Urinary bladder (tissue), 3 donors: ENCODE measurements at regions not wholly inside any gene's neighbourhood (a gene's known extent, or its start where the extent isn't known, plus 50 kb on each side); places are given as distances from the start of the nearest gene placed in this dataset.
"Not testable (repeated sequence)": the region's sequence is repeated elsewhere in the genome, so short reads cannot be mapped to it uniquely, and the experiment has no call there.

Experiments
- DNase-seq: peaks from one replicate; pipeline ENCODE4 v3.0.0-alpha.2; 2015; ENCODE audit errors: extremely low spot score
- H3K27ac ChIP-seq: one replicate; pipeline ENCODE4 v1.5.1; 2013; ENCODE audit warnings: low read depth, mild to moderate bottlenecking, moderate library complexity
- H3K36me3 ChIP-seq: one replicate; pipeline ENCODE4 v1.6.1; 2013; ENCODE audit warnings: mild to moderate bottlenecking, moderate library complexity; ENCODE audit not compliant: insufficient read depth
- H3K4me1 ChIP-seq: one replicate; pipeline ENCODE4 v1.6.1; 2013; ENCODE audit warnings: mild to moderate bottlenecking, moderate library complexity; ENCODE audit not compliant: insufficient read depth
- H3K4me3 ChIP-seq: one replicate; pipeline ENCODE4 v1.5.1; 2013; ENCODE audit warnings: low read depth, low read length
- WGBS: extraction: QIAGEN DNeasy Blood & Tissue Kit; methylation state at CpG from one replicate; pipeline ENCODE4 v1.1.7; 2013; 5-methylcytosine and 5-hydroxymethylcytosine counted together
- donor health status: healthy with polysubstance abuse.
- donor health status: healthy.

DNA sequence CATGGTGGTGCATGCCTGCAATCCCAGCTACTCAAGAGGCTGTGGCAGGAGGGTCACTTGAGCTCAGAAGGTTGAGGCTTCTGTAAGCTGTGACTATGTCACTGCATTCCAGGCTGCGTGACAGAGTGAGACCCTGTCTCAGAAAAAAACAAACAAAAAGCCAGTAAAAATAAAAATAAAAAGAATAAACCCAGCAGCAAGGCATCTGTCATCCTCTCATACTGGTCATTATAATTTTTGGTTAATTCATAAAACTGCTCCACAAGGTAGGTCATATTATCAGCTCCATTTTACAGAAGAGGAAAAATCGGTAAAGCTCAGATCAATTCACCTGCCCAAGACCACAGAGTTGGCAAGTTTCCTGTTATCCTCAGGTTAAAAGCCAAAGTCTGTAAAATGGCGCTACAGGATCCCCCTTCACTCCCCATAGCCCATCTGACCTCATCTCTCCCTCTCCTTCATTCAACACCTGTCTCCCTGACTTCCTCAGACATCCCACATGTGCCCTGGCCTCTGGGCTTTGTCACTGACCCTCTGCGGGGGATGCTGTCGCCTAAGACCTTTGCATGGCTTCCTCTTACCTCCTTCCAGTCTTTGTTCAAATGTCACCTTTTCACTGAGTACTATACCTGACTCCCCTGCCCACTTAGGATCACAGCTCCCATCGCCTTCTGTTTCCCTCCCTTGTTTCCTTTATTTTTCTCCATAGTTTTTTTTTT lies 213.2 kb upstream of the ZNF217 start:
- H3K4me3 ChIP-seq = no peak overlapping the region
- H3K27ac ChIP-seq = no peak overlapping the region
- WGBS = 90% methylated on average over 6 of the region's 6 CpGs
- DNase-seq = no peak
- no peaks in the 10 kb centered on the region for H3K36me3 ChIP-seq
- no peaks in the 10 kb centered on the region for H3K4me1 ChIP-seq

DNA sequence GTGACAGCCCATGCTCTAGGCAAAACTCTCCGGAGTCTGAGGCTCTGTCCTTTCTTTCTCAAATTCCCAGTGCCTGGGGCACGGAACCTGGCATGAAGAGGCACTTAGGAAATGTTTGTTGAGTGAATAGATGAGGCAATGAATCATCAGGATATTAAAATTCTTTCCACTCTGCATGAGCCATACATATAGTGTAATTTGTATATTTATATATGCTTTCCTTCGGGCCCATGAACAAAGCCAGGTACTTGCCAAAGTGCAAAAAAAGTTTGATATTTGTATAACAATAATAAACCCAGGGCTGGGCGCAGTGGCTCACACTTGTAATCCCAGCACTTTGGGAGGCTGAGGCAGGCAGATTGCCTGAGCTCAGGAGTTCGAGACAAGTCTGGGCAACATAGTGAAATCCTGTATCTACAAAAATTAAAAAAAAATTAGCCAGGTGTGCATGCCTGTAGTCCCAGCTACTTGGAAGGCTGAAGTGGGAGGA lies 212.3 kb upstream of the ZNF217 start:
- H3K4me3 ChIP-seq = no peak overlapping the region
- H3K4me1 ChIP-seq = no peaks in the 10 kb centered on the region
- WGBS = 63% methylated on average over 5 of the region's 5 CpGs
- no peak for DNase-seq
- H3K36me3 ChIP-seq = no peaks in the 10 kb centered on the region
- no peak overlapping the region for H3K27ac ChIP-seq

DNA sequence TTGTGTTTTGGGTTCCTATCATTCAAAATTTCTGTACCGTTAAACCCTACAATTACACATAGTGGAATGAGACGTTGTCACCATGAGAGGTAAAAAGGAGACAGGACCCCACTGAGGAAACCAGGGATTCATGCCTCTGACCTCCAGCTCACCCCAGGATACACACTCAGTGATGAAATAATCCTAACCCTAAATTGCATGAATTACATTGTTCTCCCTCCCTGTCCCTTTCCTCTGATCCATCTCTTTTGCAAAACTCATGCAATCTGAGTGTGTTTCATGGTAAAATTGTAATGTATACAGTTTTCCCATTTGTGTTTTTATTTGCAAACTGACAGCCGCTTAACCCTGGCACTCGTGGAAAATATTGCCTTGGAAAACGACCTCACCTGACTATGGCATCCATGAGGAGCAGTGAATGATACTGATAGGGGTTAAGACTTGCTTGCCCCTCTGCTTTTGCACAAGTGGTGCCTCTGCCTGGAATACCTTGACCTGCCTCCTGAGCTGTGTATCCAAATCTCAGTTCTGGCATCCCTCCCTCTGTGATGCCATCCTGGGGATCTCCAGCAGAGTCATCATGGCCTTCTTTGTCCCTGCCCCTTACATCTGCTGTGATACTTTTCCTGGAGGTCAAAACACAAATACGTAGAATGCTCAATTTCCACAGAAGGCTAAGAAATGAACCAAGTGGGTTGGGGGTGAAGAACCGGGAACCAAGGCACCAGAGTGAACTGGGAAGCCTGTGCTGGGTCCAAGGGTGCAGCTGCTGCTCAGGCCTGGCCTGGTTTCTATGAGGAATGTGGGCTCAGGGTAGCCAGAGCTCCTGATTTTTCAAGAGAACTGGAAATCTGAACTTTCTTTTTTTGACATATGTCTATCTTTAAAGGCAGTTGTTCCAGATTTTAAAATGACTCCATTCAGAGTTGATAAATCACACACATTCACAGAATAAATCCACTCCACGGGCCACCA lies 211.6 kb upstream of the ZNF217 start:
- Histone ChIP-seq H3K4me1 (no peaks in the 10 kb centered on the region), H3K36me3 (no peaks in the 10 kb centered on the region), H3K27ac (no peak overlapping the region), H3K4me3 (no peak overlapping the region)
- DNase-seq = no peak
- WGBS = 75% methylated on average over 8 of the region's 8 CpGs

DNA sequence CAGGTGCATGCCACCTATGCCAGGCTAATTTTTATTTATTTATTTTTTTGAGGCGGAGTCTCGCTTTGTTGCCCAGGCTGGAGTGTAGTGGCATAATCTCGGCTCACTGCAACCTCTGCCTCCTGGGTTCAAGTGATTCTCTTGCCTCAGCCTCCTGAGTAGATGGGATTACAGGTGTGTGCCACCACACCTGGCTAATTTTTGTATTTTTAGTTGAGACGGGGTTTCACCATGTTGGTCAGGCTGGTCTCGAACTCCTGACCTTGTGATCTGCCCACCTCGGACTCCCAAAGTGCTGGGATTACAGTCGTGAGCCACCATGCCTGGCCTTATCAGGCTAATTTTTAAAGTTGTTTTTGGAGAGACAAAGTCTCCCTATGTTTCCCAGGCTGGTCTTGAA lies 210.7 kb upstream of the ZNF217 start:
- H3K4me1 ChIP-seq, H3K4me3 ChIP-seq, H3K27ac ChIP-seq, DNase-seq, H3K36me3 ChIP-seq: not testable (repeated sequence)
- WGBS = 81% methylated on average over 7 of the region's 7 CpGs

DNA sequence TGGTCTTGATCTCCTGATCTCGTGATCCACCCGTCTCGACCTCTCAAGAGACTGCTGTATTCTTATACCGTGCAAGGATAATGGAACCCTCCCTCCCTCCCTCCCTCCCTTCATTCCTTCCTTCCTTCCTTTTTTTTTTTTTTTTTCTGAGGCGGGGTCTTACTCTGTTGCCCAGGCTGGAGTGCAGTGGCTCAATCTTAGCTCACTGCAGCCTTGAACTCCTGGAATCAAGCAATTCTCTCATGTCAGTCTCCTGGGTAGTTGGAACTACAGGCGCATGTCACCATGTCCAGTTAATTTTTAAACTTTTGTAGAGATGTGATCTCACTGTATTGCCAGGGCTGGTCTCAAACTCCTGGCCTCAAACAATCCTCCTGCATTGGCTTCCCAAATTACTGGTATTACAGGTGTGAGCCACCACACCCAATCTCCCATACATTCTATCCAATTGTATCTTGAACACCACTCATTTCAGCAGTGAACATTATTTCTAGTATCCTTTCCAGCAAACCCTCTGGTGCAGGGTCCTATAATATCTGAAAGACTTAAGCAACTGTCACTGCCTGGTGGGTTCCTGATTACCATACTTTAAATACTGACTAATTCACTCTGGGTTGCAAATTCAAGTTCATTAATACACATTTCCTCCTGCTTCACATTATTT lies 210.0 kb upstream of the ZNF217 start:
- no peaks in the 10 kb centered on the region for H3K36me3 ChIP-seq
- no peaks in the 10 kb centered on the region for H3K4me1 ChIP-seq
- H3K4me3 ChIP-seq = no peak overlapping the region
- no peak for DNase-seq
- no peak overlapping the region for H3K27ac ChIP-seq
- 83% methylated on average over 6 of the region's 6 CpGs for WGBS

DNA sequence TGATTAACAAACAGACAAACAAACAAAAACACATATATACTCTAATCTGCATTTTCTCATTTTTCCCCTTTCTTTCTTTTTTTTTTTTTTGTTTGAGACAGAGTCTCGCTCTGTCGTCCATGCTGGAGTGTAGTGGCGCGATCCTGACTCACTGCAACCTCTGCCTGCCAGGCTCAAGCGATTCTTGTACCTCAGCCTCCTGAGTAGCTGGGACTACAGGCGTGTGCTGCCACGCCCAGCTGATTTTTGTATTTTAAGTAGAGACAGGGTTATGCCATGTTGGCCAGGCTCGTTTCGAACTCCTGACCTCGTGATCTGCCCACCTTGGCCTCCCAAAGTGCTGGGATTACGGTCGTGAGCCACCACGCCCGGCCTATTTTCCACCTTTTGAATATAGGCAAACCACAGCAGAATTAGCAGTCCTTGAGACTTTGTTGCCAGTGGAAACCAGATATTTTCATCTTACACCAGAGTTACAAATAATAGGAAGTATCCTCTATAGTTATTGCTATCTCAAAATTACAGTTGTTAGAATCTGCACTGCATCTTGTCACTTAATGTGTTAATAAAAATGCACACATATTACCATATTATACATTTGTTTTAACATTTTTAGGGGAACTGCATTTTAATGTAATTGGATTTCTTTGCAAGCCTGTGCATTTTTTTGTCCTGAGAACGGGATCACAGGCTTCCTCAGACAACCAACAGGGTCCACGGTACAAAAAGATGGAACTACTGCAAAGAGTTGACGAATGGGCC lies 208.2 kb upstream of the ZNF217 start:
- Histone ChIP-seq H3K4me1 (no peaks in the 10 kb centered on the region), H3K27ac (no peak overlapping the region), H3K36me3 (no peaks in the 10 kb centered on the region), H3K4me3 (no peak overlapping the region)
- 85% methylated on average over 17 of the region's 17 CpGs for WGBS
- DNase-seq = no peak

DNA sequence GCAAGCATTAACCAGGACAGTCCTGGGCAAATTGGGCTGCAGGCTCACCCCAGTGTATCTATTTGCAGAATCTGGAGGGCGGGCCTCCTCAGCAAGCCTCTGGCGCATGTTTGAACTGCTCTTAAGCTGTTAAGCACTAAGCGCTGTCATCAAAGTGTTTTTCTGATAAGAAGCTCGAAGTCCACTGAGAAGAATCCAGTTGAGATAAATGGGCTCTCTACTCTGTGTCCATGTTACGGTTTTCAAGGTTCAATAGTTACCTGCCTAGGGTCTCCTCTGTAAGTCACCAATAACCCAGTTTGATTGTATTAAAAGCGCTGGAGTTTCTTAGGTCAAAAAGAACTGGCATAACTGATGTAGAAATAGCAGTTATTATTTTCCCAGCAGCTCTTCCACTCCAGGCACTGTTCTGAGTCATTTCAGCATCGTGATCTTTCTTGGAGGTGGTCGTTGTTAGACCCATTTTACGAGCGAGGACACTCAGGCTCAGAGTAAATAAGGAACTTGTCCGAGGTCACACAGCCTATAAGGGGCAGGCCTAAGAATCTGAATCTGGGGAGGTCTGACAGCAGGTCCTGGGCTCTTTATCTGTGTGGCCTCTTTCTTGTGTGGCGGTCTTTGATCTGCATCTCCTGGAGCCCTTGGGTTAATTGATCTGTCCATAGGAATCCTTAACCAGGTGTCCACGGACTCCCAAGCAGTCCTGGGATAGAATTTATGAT lies 207.4 kb upstream of the ZNF217 start:
- WGBS = 59% methylated on average over 13 of the region's 13 CpGs
- no peaks in the 10 kb centered on the region for H3K4me1 ChIP-seq
- H3K27ac ChIP-seq = no peak overlapping the region
- no peaks in the 10 kb centered on the region for H3K36me3 ChIP-seq
- DNase-seq = no peak
- H3K4me3 ChIP-seq = no peak overlapping the region

DNA sequence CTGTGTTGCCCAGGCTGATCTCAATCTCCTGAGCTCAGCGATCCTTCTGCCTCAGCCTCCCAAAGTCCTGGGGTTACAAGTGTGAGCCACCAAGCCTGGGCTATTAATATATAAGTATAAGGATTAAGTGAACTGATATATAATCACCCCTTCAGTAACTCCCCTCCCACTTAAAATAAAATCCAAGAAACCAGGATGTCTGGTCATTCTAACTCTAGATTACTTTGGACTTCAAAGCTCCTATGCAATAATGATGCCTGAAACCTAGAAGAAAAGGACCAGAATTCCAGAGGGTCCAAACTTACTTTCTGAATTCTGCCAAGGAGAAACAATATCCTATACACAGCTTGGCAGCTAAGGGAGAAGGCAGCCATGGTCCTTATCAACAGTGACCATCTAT lies 206.8 kb upstream of the ZNF217 start:
- Histone ChIP-seq H3K4me3 (no peak overlapping the region), H3K4me1 (no peaks in the 10 kb centered on the region)
- WGBS = 100% methylated on average over 1 of the region's 1 CpG

DNA sequence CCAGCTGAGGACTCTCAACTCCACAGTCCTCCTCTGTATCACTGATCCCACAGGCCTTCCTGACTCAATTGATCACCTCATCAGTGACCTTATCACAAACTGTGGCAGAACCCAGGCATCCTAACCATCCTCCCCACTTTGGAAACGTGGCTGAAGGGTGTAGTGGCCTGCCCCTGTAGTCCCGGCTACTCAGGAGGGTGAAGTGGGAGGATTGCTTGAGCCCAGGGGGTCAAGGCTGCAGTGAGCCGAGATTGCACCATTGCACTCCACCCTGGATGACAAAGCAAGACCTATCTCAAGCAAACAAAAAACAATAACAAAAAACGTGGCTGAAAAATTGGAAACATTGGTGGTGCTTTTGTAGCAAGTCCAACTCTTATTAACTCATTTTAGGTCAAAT lies 203.4 kb upstream of the ZNF217 start:
- H3K4me3 ChIP-seq = no peak overlapping the region
- DNase-seq = no peak
- WGBS = 73% methylated on average over 4 of the region's 4 CpGs
- H3K36me3 ChIP-seq = no peaks in the 10 kb centered on the region
- no peaks in the 10 kb centered on the region for H3K4me1 ChIP-seq
- H3K27ac ChIP-seq = no peak overlapping the region

More for the DNA sequence above, 206.8 kb upstream of the ZNF217 start:
- DNase-seq = no peak
- Histone ChIP-seq H3K27ac (no peak overlapping the region), H3K36me3 (no peaks in the 10 kb centered on the region)

DNA sequence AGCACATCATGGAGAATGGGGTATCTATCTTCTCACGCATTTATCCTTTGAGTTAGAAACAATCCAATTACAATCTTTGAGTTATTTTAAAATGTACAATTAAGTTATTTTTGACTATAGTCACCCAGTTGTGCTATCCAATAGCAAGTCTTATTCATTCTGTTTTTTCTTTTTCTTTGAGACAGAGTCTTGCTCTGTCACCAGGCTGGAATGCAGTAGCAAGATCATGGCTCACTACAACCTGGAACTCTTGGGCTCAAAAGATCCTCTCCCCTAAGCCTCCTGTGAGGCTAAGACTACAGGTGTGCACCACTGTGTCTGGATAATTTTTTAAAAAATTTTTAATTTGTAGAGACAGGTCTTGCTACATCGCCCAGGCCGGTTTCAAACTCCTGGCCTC lies 201.5 kb upstream of the ZNF217 start:
- H3K4me1 ChIP-seq = no peaks in the 10 kb centered on the region
- H3K36me3 ChIP-seq = no peaks in the 10 kb centered on the region
- H3K4me3 ChIP-seq = no peak overlapping the region
- WGBS = 99% methylated on average over 3 of the region's 3 CpGs
- no peak for DNase-seq
- H3K27ac ChIP-seq = no peak overlapping the region

DNA sequence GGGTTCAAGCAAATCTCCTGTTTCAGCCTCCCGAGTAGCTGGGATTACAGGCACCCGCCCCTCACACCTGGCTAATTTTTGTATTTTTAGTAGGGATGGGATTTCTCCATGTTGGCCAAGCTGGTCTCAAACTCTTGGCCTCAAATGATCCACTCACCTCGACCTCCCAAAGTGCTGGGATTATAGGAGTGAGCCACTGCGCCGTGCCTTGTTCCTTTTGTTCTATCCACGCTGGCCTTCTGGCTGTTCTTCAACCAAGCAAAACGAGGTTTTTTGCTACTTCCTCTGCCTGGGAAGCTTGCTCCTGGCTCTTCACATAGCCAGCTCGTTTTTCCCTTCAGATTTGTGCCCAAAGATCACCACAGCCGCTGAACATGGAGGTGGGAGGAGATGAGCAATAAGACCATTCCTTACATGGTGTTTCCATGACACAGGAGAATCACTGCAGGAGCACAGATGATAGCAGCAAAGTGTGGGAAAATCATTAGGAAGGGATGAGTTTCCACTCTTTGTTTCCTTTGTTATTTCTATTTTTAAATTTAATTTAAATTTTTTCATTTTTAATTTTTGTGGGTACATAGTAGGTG lies 201.0 kb upstream of the ZNF217 start:
- 79% methylated on average over 9 of the region's 9 CpGs for WGBS
- Histone ChIP-seq H3K27ac (no peak overlapping the region), H3K36me3 (no peaks in the 10 kb centered on the region), H3K4me3 (no peak overlapping the region), H3K4me1 (no peaks in the 10 kb centered on the region)
- DNase-seq = no peak

DNA sequence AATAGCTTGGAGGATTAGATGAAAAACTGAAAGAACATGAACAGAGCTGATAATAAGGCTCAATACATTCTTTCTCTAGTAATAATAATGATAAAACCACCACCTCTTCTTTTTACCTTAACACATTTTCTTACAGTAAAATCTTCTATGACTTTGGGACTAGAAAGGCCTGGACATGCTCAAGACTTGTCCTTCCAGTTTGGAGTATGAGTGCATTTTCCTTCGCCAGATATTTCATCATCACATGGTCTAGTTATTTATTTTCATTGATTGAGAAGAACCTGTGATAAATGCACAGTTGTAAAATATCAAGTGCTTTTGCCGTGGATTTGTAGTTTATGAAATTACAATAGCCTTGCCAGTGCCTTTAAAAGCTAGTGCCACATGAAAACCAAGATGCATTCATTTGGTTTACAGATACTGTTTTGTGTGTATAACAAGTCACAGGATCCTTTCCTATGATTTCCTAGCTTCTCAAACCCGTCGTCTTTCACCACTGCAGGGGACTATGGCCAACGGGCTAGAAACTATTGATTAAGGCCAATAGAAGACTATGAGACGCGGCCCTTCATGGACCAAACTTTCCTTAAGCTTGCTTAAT lies 200.2 kb upstream of the ZNF217 start:
- no peaks in the 10 kb centered on the region for H3K4me1 ChIP-seq
- DNase-seq = no peak
- 87% methylated on average over 7 of the region's 7 CpGs for WGBS
- no peak overlapping the region for H3K27ac ChIP-seq
- H3K36me3 ChIP-seq = no peaks in the 10 kb centered on the region
- no peak overlapping the region for H3K4me3 ChIP-seq
